ENCODE measurements at regions not wholly inside any gene's neighbourhood (a gene's known extent, or its start where the extent isn't known, plus 50 kb on each side); places are given as distances from the start of the nearest gene placed in this dataset.

- TF ChIP-seq CTCF (conservative IDR thresholded peaks at IDR 0.05; ENCODE audit: low read length) (no peak), EZH2phosphoT487 (IDR thresholded peaks at IDR 0.05; ENCODE audit: borderline replicate concordance, low read depth, low read length) (no peak)
Measured at GRCh38 chr2:41863062-41863461, 184.8 kb upstream of the PKDCC start.
